ENCODE measurements at regions not wholly inside any gene's neighbourhood (a gene's known extent, or its start where the extent isn't known, plus 50 kb on each side); places are given as distances from the start of the nearest gene placed in this dataset.

DNA sequence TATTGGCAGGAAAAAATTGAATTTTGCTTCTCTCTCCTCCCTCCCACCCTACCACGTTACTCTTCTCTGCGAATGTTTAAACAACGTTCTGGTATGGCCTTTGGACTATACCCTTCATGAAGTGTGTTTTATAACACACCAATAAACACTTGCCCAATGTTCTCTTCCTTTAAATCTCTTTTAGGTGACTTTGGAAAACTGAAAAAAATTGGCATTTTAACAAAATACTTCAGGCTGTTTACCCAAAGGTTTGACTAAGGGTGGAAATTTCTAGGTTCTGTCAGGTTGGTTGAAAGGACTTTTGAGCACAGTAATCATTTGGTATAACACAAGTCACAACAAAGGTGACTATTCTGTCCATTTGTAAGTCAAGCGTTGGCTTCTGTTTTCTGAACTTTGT lies 446.8 kb downstream of the AEBP2 start:
- TF ChIP-seq, protein P1, sequence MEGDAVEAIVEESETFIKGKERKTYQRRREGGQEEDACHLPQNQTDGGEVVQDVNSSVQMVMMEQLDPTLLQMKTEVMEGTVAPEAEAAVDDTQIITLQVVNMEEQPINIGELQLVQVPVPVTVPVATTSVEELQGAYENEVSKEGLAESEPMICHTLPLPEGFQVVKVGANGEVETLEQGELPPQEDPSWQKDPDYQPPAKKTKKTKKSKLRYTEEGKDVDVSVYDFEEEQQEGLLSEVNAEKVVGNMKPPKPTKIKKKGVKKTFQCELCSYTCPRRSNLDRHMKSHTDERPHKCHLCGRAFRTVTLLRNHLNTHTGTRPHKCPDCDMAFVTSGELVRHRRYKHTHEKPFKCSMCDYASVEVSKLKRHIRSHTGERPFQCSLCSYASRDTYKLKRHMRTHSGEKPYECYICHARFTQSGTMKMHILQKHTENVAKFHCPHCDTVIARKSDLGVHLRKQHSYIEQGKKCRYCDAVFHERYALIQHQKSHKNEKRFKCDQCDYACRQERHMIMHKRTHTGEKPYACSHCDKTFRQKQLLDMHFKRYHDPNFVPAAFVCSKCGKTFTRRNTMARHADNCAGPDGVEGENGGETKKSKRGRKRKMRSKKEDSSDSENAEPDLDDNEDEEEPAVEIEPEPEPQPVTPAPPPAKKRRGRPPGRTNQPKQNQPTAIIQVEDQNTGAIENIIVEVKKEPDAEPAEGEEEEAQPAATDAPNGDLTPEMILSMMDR (IDR thresholded peaks at IDR 0.05; ENCODE audit: extremely low read depth, missing control alignments), result no peak
- no peak for DNase-seq (ENCODE audit: low spot score)

DNA sequence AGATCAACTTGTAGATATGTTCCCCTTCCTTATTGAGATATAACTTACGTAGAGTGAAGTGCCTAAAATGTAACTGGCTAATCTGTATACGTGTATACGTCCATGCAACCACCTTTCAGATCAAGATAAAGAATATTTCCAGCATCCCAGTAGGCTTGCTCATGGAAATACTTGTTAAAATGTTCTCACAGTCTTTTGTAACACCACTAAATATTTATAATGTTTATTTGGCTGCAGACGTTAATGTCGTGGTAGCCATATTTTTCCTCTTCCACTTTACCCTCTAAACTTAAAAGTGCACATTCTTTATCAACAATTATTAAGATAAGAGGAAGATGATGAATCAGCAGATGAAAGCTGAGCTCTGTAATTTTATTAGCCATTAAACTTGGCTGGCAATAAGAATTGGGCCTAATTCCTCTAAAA lies 447.4 kb downstream of the AEBP2 start:
- TF ChIP-seq, protein P1 (IDR thresholded peaks at IDR 0.05; ENCODE audit: extremely low read depth, missing control alignments), result no peak
- no peak for DNase-seq (ENCODE audit: low spot score)

DNA sequence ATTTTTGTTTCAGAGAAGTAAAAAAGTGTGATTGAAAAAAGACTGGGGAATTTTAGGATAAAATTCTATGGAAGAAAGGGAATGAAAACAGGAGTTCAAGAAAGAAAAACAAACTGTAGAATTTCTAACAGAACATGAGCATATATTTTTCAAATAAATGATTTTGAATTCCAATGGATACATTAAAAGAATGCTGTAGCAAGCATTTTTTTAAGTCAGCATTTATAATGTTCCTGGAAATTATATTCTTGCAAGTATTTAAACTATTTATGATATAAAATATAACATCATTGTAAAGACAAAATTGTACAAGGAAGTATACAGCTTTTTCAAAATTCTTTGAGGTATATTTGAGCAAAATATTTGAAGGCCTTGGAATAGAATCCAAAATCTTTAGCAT lies 450.7 kb downstream of the AEBP2 start:
- TF ChIP-seq, protein P1 (IDR thresholded peaks at IDR 0.05; ENCODE audit: extremely low read depth, missing control alignments), result no peak
- no peak for DNase-seq (ENCODE audit: low spot score)

DNA sequence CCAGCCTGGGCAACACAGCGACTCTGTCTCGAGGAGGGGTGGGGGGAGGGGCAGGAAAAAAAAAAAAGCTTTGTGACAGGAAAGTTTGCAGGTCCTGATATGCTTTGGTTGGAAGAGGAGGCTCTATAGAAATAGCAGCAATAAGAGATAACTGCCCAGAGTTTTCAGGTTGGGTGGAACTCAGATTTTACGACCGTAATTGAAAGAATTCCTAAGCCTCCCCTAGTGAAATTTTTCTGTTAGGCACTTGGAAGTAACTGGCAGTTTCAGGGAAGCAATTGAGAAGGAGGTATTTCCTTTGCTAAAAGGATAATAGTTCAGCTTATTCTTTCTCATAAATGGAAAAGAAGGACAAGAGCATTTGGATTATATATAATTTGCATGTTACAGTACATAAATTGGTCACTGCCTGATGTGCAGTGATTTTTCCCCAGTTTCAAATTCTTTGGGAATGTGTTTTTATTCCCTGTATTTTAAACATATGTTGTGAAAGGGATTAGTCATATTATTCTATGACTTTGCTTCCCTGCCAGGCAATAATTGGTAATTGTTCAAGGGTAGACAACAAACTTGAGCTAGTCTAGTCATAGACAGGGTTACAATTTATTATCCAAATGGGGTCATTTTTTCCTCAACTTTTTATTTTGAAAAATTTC lies 452.8 kb downstream of the AEBP2 start:
- no peak for DNase-seq (ENCODE audit: low spot score)
- TF ChIP-seq, protein P1 (IDR thresholded peaks at IDR 0.05; ENCODE audit: extremely low read depth, missing control alignments), result no peak

DNA sequence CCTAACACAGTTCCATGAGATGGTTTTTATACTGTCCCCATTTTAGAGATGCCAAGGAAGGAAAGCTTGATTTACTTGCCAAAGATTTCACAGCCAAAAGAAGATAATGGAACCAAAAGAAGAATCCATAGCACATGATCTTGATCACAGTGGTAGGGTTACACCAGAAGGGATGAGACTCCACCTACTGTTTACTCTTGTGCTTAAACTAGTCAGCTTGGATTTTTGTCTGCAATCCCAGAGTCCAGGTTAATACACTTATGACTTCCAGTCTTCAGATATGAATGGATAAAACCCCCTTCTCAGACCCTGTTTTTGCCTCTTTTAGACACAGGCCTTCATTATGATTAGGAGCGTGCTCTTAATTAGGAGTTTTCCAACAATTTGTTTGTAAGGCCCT lies 454.2 kb downstream of the AEBP2 start:
- DNase-seq (ENCODE audit: low spot score), result peak; percentile 25

DNA sequence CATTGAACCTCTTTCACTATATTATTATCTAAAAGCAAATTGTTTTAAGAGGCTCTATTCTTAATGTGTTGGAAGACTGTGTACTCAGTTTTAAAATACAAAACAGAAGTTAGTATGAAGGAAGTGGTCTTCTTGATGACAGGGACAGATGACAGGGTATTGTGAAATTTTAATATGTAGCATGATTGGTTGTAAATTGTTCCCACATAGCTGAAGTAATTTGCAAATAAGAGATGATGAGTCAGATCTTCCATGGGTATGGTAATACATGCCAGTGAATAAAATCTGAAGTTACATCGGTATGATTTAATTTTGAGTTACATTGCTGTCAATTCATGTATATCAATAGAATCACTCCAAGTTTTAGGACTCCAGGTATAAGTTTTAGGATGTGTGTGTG lies 454.8 kb downstream of the AEBP2 start:
- TF ChIP-seq, protein P1 (IDR thresholded peaks at IDR 0.05; ENCODE audit: extremely low read depth, missing control alignments), result no peak
- peak; percentile 12 for DNase-seq (ENCODE audit: low spot score)

More for the DNA sequence above, 454.2 kb downstream of the AEBP2 start:
- TF ChIP-seq, protein P1 (IDR thresholded peaks at IDR 0.05; ENCODE audit: extremely low read depth, missing control alignments), result no peak

DNA sequence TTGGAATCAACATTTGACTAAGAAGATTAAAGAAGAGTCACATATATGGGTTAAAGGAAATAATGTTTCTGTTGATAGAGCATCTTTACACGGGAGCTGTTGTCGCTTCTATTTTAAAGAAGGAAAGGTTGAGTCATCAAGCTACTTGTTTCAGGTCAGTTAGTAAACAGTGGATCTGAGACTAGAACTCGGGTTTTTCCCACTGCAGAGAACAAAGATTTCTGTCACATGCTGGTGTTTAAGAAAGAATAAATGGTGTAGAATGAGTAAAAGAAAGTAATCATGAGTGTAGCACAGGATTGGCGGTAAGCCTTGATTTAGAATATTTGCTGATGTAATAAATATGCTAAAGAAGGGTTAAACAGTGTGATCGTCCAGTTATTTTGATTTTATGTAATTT lies 455.5 kb downstream of the AEBP2 start:
- TF ChIP-seq, protein P1 (IDR thresholded peaks at IDR 0.05; ENCODE audit: extremely low read depth, missing control alignments), result no peak
- peak; percentile 51 for DNase-seq (ENCODE audit: low spot score)
